PC-3 (cell line): ENCODE measurements at regions not wholly inside any gene's neighbourhood (a gene's known extent, or its start where the extent isn't known, plus 50 kb on each side); places are given as distances from the start of the nearest gene placed in this dataset.

Experiments used
- CTCF ChIP-seq: fragments of 300-600 bp; sonication (generic); conservative IDR thresholded peaks from 2 replicates; pipeline ENCODE4 v1.5.1; 2017; ENCODE audit warnings: antibody characterized with exemption, low read depth, mild to moderate bottlenecking, low read length
- EZH2 ChIP-seq: fragments of 300-600 bp; sonication (generic); IDR thresholded peaks from one replicate; pipeline ENCODE4 v1.6.1; 2017; ENCODE audit warnings: antibody characterized with exemption, mild to moderate bottlenecking, low read length; ENCODE audit not compliant: unreplicated experiment
- EZH2phosphoT487 ChIP-seq: fragments of 300-600 bp; sonication (generic); IDR thresholded peaks from 2 replicates; pipeline ENCODE4 v1.6.1; 2018; ENCODE audit warnings: mild to moderate bottlenecking, antibody characterized with exemption, low read length, borderline replicate concordance

GRCh38 chrX:36577006-36577405 is 431.2 kb upstream of the FAM47C start:
- TF ChIP-seq CTCF: no peak
- no peak for TF ChIP-seq EZH2
- no peak for TF ChIP-seq EZH2phosphoT487
